ENCODE measurements at regions not wholly inside any gene's neighbourhood (a gene's known extent, or its start where the extent isn't known, plus 50 kb on each side); places are given as distances from the start of the nearest gene placed in this dataset.

GRCh38 chr4:133839326-133839725 lies 362.3 kb downstream of the PABPC4L start:
- Histone ChIP-seq H4K20me1 (ENCODE audit: control insufficient read depth, insufficient read depth, insufficient read length) (no peaks in the 10 kb centered on the region), H3K27me3 (ENCODE audit: insufficient read depth, low read length) (no peaks in the 10 kb centered on the region), H3K4me2 (ENCODE audit: insufficient read depth, insufficient read length, low read length) (no peak overlapping the region), H3K9ac (ENCODE audit: extremely low read depth, insufficient read length, low read length) (no peak overlapping the region), H2BK5ac (ENCODE audit: insufficient read length, low read length) (no peak overlapping the region), H4K5ac (ENCODE audit: insufficient read length, low read depth, low read length) (no peak overlapping the region), H2BK12ac (ENCODE audit: insufficient read length, low read depth, low read length) (no peak overlapping the region), H2BK15ac (ENCODE audit: low read depth, low read length) (no peak overlapping the region), H2BK20ac (ENCODE audit: low read depth, low read length, poor library complexity, severe bottlenecking) (no peak overlapping the region), H4K91ac (ENCODE audit: insufficient read length, low read depth, low read length) (no peak overlapping the region), H3K56ac (ENCODE audit: insufficient read length, low read depth, low read length) (no peak overlapping the region), H3T11ph (ENCODE audit: low read length) (no peak overlapping the region), H3K4ac (ENCODE audit: low read depth, low read length) (no peak overlapping the region), H3K14ac (ENCODE audit: insufficient read depth, low read length) (no peak overlapping the region), H2AFZ (ENCODE audit: low read length) (no peak overlapping the region), H3K23me2 (ENCODE audit: insufficient read length, low read depth, low read length, poor library complexity, severe bottlenecking) (no peaks in the 10 kb centered on the region), H4K8ac (replicated peaks; ENCODE audit: insufficient read length, low read depth, low read length) (no peak overlapping the region), H3K4me1 (ENCODE audit: insufficient read depth, low read length) (no peaks in the 10 kb centered on the region), H3K23ac (ENCODE audit: insufficient read length, low read depth, low read length) (no peak overlapping the region), H3K27ac (ENCODE audit: insufficient read length, low read depth, low read length) (no peak overlapping the region), H2BK120ac (ENCODE audit: low read depth, low read length, poor library complexity, severe bottlenecking) (no peak overlapping the region), H3K79me2 (ENCODE audit: insufficient read depth, low read length) (no peaks in the 10 kb centered on the region), H3K18ac (ENCODE audit: insufficient read length, low read depth, low read length) (no peak overlapping the region), H3K79me1 (ENCODE audit: insufficient read depth, low read depth, low read length, poor library complexity, severe bottlenecking) (no peaks in the 10 kb centered on the region), H3K9me3 (ENCODE audit: control insufficient read depth, low read depth, low read length) (no peaks in the 10 kb centered on the region), H2AK5ac (ENCODE audit: insufficient read length, low read length) (no peak overlapping the region)
- TF ChIP-seq, protein P1, sequence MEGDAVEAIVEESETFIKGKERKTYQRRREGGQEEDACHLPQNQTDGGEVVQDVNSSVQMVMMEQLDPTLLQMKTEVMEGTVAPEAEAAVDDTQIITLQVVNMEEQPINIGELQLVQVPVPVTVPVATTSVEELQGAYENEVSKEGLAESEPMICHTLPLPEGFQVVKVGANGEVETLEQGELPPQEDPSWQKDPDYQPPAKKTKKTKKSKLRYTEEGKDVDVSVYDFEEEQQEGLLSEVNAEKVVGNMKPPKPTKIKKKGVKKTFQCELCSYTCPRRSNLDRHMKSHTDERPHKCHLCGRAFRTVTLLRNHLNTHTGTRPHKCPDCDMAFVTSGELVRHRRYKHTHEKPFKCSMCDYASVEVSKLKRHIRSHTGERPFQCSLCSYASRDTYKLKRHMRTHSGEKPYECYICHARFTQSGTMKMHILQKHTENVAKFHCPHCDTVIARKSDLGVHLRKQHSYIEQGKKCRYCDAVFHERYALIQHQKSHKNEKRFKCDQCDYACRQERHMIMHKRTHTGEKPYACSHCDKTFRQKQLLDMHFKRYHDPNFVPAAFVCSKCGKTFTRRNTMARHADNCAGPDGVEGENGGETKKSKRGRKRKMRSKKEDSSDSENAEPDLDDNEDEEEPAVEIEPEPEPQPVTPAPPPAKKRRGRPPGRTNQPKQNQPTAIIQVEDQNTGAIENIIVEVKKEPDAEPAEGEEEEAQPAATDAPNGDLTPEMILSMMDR (conservative IDR thresholded peaks at IDR 0.05): peak; percentile 70; the same call in 2 of the 3 replicates
- no peaks in the 10 kb centered on the region for H3K4me1 Mint-ChIP-seq
- DNase-seq: no peak
- H3K9me3 Mint-ChIP-seq: peaks cover 25 to 28% of the 10 kb centered on the region in 2 experiments
- H3K4me3 Mint-ChIP-seq: no peak overlapping the region
- no peaks in the 10 kb centered on the region for H3K27me3 Mint-ChIP-seq (ENCODE audit: low read depth)
- H3K27ac Mint-ChIP-seq: no peak overlapping the region
- H3K36me3 Mint-ChIP-seq (ENCODE audit: insufficient read depth in 1 of 3, low read depth in 3 of 3): peaks cover 8 to 43% (median 13%) of the 10 kb centered on the region in 3 experiments

All from H9 (cell line).